ENCODE measurements at regions not wholly inside any gene's neighbourhood (a gene's known extent, or its start where the extent isn't known, plus 50 kb on each side); places are given as distances from the start of the nearest gene placed in this dataset.
"Not testable (repeated sequence)": the region's sequence is repeated elsewhere in the genome, so short reads cannot be mapped to it uniquely, and the experiment has no call there.

GRCh38 chr1:146472192-146472861, 243.5 kb upstream of the NOTCH2NLA start:
- TF ChIP-seq, protein P1, sequence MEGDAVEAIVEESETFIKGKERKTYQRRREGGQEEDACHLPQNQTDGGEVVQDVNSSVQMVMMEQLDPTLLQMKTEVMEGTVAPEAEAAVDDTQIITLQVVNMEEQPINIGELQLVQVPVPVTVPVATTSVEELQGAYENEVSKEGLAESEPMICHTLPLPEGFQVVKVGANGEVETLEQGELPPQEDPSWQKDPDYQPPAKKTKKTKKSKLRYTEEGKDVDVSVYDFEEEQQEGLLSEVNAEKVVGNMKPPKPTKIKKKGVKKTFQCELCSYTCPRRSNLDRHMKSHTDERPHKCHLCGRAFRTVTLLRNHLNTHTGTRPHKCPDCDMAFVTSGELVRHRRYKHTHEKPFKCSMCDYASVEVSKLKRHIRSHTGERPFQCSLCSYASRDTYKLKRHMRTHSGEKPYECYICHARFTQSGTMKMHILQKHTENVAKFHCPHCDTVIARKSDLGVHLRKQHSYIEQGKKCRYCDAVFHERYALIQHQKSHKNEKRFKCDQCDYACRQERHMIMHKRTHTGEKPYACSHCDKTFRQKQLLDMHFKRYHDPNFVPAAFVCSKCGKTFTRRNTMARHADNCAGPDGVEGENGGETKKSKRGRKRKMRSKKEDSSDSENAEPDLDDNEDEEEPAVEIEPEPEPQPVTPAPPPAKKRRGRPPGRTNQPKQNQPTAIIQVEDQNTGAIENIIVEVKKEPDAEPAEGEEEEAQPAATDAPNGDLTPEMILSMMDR (IDR thresholded peaks at IDR 0.05), result not testable (repeated sequence)
- not testable (repeated sequence) for TF ChIP-seq POLR2A (IDR thresholded peaks at IDR 0.05)
